ENCODE measurements at regions not wholly inside any gene's neighbourhood (a gene's known extent, or its start where the extent isn't known, plus 50 kb on each side); places are given as distances from the start of the nearest gene placed in this dataset.

GRCh38 chr4:62210486-62210885 is 1010.4 kb downstream of the ADGRL3 start:
- Histone ChIP-seq H4K20me1 (ENCODE audit: insufficient read depth, low read length) (no peaks in the 10 kb centered on the region), H3K36me3 (ENCODE audit: insufficient read depth, low read length) (no peaks in the 10 kb centered on the region), H3K79me2 (ENCODE audit: insufficient read depth, low read depth, low read length) (no peaks in the 10 kb centered on the region), H3K27ac (ENCODE audit: low read depth, low read length, poor library complexity, severe bottlenecking) (no peak overlapping the region), H3K4me3 (ENCODE audit: low read depth, low read length, poor library complexity, severe bottlenecking) (no peak overlapping the region), H3K4me1 (ENCODE audit: insufficient read depth, low read length, poor library complexity, severe bottlenecking) (no peaks in the 10 kb centered on the region), H2AFZ (ENCODE audit: low read length) (no peak overlapping the region), H3K9me3 (ENCODE audit: low read length) (no peaks in the 10 kb centered on the region), H3K9me2 (ENCODE audit: insufficient read depth, low read length) (no peaks in the 10 kb centered on the region), H3K4me2 (ENCODE audit: low read length) (no peak overlapping the region)
- POLR2A ChIA-PET: no interaction called here
- DNase-seq (ENCODE audit: low spot score): no peak
- CTCF ChIA-PET (ENCODE audit: unreplicated experiment): no interaction called here
- BruUV-seq (replicated peaks): no TSS peak
- no peak for TF ChIP-seq EZH2phosphoT487 (IDR thresholded peaks at IDR 0.05; ENCODE audit: borderline replicate concordance, low read depth, low read length)
- intact Hi-C loops (cut with micrococcal nuclease; ENCODE audit: unreplicated experiment): no loop called here

- H2AFZ ChIP-seq (ENCODE audit: low read length): no peak overlapping the region
- no peak for DNase-seq (ENCODE audit: low spot score)
- H3K36me3 ChIP-seq (ENCODE audit: insufficient read depth, low read length): no peaks in the 10 kb centered on the region
- H3K9me3 ChIP-seq (ENCODE audit: low read length): no peaks in the 10 kb centered on the region
- no peaks in the 10 kb centered on the region for H4K20me1 ChIP-seq (ENCODE audit: insufficient read depth, low read length)
- H3K79me2 ChIP-seq (ENCODE audit: insufficient read depth, low read depth, low read length): no peaks in the 10 kb centered on the region
- H3K9me2 ChIP-seq (ENCODE audit: insufficient read depth, low read length): no peaks in the 10 kb centered on the region
- H3K4me3 ChIP-seq (ENCODE audit: low read depth, low read length, poor library complexity, severe bottlenecking): no peak overlapping the region
- POLR2A ChIA-PET: interaction anchor here (0.7 kb wide), 2 partner anchors 242 to 281 kb away, joined by 3 read pairs; no protein-coding TSS in a partner anchor
- CTCF ChIA-PET (ENCODE audit: unreplicated experiment): no interaction called here
- TF ChIP-seq EZH2phosphoT487 (IDR thresholded peaks at IDR 0.05; ENCODE audit: borderline replicate concordance, low read depth, low read length) (no peak), CTCF (conservative IDR thresholded peaks at IDR 0.05; ENCODE audit: low read length) (no peak)
- intact Hi-C loops (cut with micrococcal nuclease; ENCODE audit: unreplicated experiment): no loop called here
- no peaks in the 10 kb centered on the region for H3K4me1 ChIP-seq (ENCODE audit: insufficient read depth, low read length, poor library complexity, severe bottlenecking)
- BruUV-seq (replicated peaks): no TSS peak
- no peak overlapping the region for H3K27ac ChIP-seq (ENCODE audit: low read depth, low read length, poor library complexity, severe bottlenecking)
- H3K4me2 ChIP-seq (ENCODE audit: low read length): no peak overlapping the region
Measured at GRCh38 chr4:62209757-62210485, 1009.8 kb downstream of the ADGRL3 start.

GRCh38 chr4:62208921-62209320 is 1008.8 kb downstream of the ADGRL3 start:
- ChIA-PET POLR2A (interaction anchor here (0.7 kb wide), 2 partner anchors 9 to 282 kb away, joined by 3 read pairs; no protein-coding TSS in a partner anchor), CTCF (ENCODE audit: unreplicated experiment) (no interaction called here)
- Histone ChIP-seq H3K9me2 (ENCODE audit: insufficient read depth, low read length) (no peaks in the 10 kb centered on the region), H3K4me2 (ENCODE audit: low read length) (no peak overlapping the region), H3K4me1 (ENCODE audit: insufficient read depth, low read length, poor library complexity, severe bottlenecking) (no peaks in the 10 kb centered on the region), H2AFZ (ENCODE audit: low read length) (no peak overlapping the region), H3K9me3 (ENCODE audit: low read length) (no peaks in the 10 kb centered on the region), H4K20me1 (ENCODE audit: insufficient read depth, low read length) (no peaks in the 10 kb centered on the region), H3K4me3 (ENCODE audit: low read depth, low read length, poor library complexity, severe bottlenecking) (no peak overlapping the region), H3K36me3 (ENCODE audit: insufficient read depth, low read length) (no peaks in the 10 kb centered on the region), H3K79me2 (ENCODE audit: insufficient read depth, low read depth, low read length) (no peaks in the 10 kb centered on the region), H3K27ac (ENCODE audit: low read depth, low read length, poor library complexity, severe bottlenecking) (no peak overlapping the region)
- TF ChIP-seq CTCF (conservative IDR thresholded peaks at IDR 0.05; ENCODE audit: low read length): no peak
- intact Hi-C loops (cut with micrococcal nuclease; ENCODE audit: unreplicated experiment): no loop called here
- no peak for DNase-seq (ENCODE audit: low spot score)
- no TSS peak for BruUV-seq (replicated peaks)

Measured in OCI-LY7 (cell line).